CD4-positive, alpha-beta T cell (primary cell): ENCODE measurements at regions not wholly inside any gene's neighbourhood (a gene's known extent, or its start where the extent isn't known, plus 50 kb on each side); places are given as distances from the start of the nearest gene placed in this dataset.

Source experiments
- ATAC-seq: fragments of 200-7000 bp; cut with Tn5 transposase; one replicate; pipeline ENCODE4 v1.10.0; 2022; ENCODE audit warnings: mild to moderate bottlenecking; ENCODE audit not compliant: poor library complexity
- CTCF ChIA-PET: fragments of 350-600 bp; sonication (Branson Sonifier 250); formaldehyde crosslinking; loops from one replicate; lab custom pipeline; 2021; ENCODE audit warnings: antibody characterized with exemption, inconsistent platforms; lab: Charles Lee
- POLR2A ChIA-PET: fragments of 350-600 bp; sonication (Branson Sonifier 250); formaldehyde crosslinking; loops from one replicate; lab custom pipeline; 2021; ENCODE audit warnings: antibody characterized with exemption, inconsistent platforms; lab: Charles Lee
- DNase-seq, 14 experiments: peaks; one replicate each; pipeline ENCODE4 v3.0.0-alpha.2; 2013 to 2020; ENCODE audit warnings: mixed read lengths in 2 of 14
- H3K27ac ChIP-seq, 2 donors: one replicate each; pipeline versions ENCODE4 v1.5.1 to v1.7.0; 2013; ENCODE audit warnings: low read length in 2 of 2, low read depth in 1 of 2, mild to moderate bottlenecking in 1 of 2
- H3K27me3 ChIP-seq, 2 experiments: 1 replicate in 1 of 2; 2 replicates in 1 of 2; pipeline versions ENCODE4 v1.6.1 to v1.7.0; 2013; ENCODE audit warnings: low read length in 2 of 2, control low read depth in 1 of 2, mild to moderate bottlenecking in 1 of 2, moderate library complexity in 1 of 2; ENCODE audit not compliant: insufficient read depth in 2 of 2, control insufficient read depth in 1 of 2
- H3K36me3 ChIP-seq: one replicate; pipeline ENCODE4 v1.6.1; 2013; ENCODE audit warnings: low read length, control low read depth; ENCODE audit not compliant: insufficient read depth
- H3K4me1 ChIP-seq: one replicate; pipeline ENCODE4 v1.6.1; 2013; ENCODE audit warnings: low read length, control low read depth; ENCODE audit not compliant: insufficient read depth
- H3K4me3 ChIP-seq: one replicate; pipeline ENCODE4 v1.5.1; 2013; ENCODE audit warnings: mild to moderate bottlenecking, low read length, moderate library complexity
- H3K9me3 ChIP-seq, 2 experiments: 1 replicate in 1 of 2; 2 replicates in 1 of 2; pipeline versions ENCODE4 v1.6.1 to v1.7.0; 2013; ENCODE audit warnings: low read length in 2 of 2, mild to moderate bottlenecking in 2 of 2, control low read depth in 1 of 2, moderate library complexity in 1 of 2; ENCODE audit not compliant: control insufficient read depth in 1 of 2, insufficient read depth in 1 of 2
- H3K27ac Mint-ChIP-seq: one replicate; pipeline ENCODE4 v1.8.0; 2020; ENCODE audit warnings: mixed read lengths
- H3K27me3 Mint-ChIP-seq: one replicate; pipeline ENCODE4 v1.8.0; 2021; ENCODE audit warnings: mixed read lengths
- H3K36me3 Mint-ChIP-seq: one replicate; pipeline ENCODE4 v1.8.0; 2021; ENCODE audit warnings: low read depth, mixed read lengths
- H3K4me1 Mint-ChIP-seq: one replicate; pipeline ENCODE4 v1.8.0; 2021; ENCODE audit warnings: low read depth, mixed read lengths
- H3K4me3 Mint-ChIP-seq: one replicate; pipeline ENCODE4 v1.8.0; 2020; ENCODE audit warnings: mild to moderate bottlenecking, mixed read lengths
- H3K9me3 Mint-ChIP-seq: one replicate; pipeline ENCODE4 v1.8.0; 2020; ENCODE audit warnings: mixed read lengths
- CTCF ChIP-seq: fragments of 200-600 bp; IDR thresholded peaks from one replicate; pipeline ENCODE4 v1.8.0; 2022; ENCODE audit warnings: antibody characterized with exemption, mild to moderate bottlenecking
- intact Hi-C, 2 experiments: fragments of 100-400 bp; cut with DNase I in 1 of 2; cut with micrococcal nuclease in 1 of 2; formaldehyde crosslinking; loops; one replicate each; pipeline versions ENCODE4 v1.15.1 to v1.9.0; 2023 to 2025; cut with DNase I, micrococcal nuclease

DNA sequence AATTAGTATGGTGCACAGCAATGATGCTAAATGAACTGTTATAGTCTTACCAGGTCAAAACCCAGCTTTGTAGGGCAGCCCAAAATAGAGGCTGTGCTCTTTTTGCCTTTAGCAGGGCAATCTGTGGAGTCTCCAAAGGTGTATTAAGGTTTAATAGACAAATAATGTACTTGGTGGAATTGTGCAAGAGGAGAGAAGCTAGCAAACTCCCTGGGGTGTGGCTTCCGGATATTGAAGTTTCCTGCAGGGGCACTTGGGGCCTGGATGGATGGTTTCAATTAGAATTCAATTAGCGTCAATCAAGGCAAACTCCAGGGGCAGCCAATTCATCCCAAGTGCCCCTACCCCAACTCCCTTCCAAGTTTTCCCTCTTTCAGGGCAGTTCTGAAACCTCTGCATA is 285.8 kb downstream of the UTP18 start:
- ATAC-seq (no peak), DNase-seq (no peak)
- H3K9me3 Mint-ChIP-seq, result no peaks in the 10 kb centered on the region
- ChIA-PET POLR2A (no interaction called here), CTCF (no interaction called here)
- H3K9me3 ChIP-seq, result no peaks in the 10 kb centered on the region
- no peaks in the 10 kb centered on the region for H3K4me1 ChIP-seq
- H3K27ac ChIP-seq, result no peak overlapping the region
- intact Hi-C loops, result loop anchor here in 1 of 2 experiments (10.0 kb wide), 1 partner anchor 221 kb away; no protein-coding TSS in a partner anchor
- no peak overlapping the region for H3K27ac Mint-ChIP-seq
- no peaks in the 10 kb centered on the region for H3K36me3 ChIP-seq
- no peaks in the 10 kb centered on the region for H3K27me3 Mint-ChIP-seq
- no peaks in the 10 kb centered on the region for H3K36me3 Mint-ChIP-seq
- no peaks in the 10 kb centered on the region for H3K4me1 Mint-ChIP-seq
- no peak for TF ChIP-seq CTCF
- no peak overlapping the region for H3K4me3 ChIP-seq
- no peak overlapping the region for H3K4me3 Mint-ChIP-seq
- no peaks in the 10 kb centered on the region for H3K27me3 ChIP-seq

DNA sequence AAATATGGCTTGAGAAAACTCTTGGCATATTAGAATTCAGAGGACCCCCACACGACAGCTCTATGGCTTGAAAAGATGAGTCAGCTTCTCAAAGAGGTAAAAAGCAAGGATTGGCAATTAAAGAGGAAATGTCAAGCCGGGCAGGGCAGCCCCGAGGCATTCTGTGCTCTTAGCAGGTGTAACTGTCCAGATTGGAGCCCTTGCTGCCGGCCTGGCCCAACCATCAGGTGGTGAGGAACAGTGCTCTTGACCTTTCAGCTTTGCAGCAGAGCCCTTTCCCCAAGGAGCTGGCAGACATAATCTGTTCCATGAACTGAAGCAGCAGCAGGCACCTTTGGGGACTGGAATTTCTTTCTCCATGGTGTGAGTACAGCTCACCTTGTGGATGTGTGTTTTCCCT is 287.8 kb downstream of the UTP18 start:
- H3K27me3 Mint-ChIP-seq, result peaks cover 3% of the 10 kb centered on the region
- DNase-seq, result no peak
- H3K4me3 Mint-ChIP-seq, result no peak overlapping the region
- TF ChIP-seq CTCF, result no peak
- H3K27me3 ChIP-seq, result no peaks in the 10 kb centered on the region
- H3K4me1 ChIP-seq, result no peaks in the 10 kb centered on the region
- no peaks in the 10 kb centered on the region for H3K36me3 Mint-ChIP-seq
- no peak overlapping the region for H3K27ac ChIP-seq
- no peak overlapping the region for H3K27ac Mint-ChIP-seq
- ChIA-PET POLR2A (no interaction called here), CTCF (interaction anchor here (1.4 kb wide), 1 partner anchor 249 kb away, joined by 3 read pairs; no protein-coding TSS in a partner anchor)
- no peaks in the 10 kb centered on the region for H3K9me3 ChIP-seq
- H3K9me3 Mint-ChIP-seq, result no peaks in the 10 kb centered on the region
- intact Hi-C loops, result loop anchor here in 1 of 2 experiments (10.0 kb wide), 1 partner anchor 223 kb away; no protein-coding TSS in a partner anchor
- no peak for ATAC-seq
- no peaks in the 10 kb centered on the region for H3K4me1 Mint-ChIP-seq
- no peaks in the 10 kb centered on the region for H3K36me3 ChIP-seq
- no peak overlapping the region for H3K4me3 ChIP-seq

DNA sequence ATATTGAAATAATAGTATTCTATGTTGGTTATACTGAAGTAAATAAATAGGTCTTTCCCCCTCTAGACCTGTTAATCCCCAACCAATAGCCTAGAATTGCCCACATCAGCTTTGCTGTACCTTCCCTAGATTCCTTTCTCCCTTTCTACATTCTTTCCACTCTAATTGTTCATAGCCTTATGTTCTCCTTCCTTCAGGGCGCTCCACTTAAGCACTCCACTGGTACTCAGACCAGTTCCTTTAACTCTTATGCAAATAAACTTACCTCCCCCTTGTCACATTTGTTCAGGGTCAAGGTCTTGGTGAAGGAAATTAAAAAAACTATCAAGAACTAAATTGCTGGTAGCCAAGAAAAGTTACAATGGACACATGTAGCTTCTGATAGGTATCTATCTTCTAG is 294.8 kb downstream of the UTP18 start:
- no peak for TF ChIP-seq CTCF
- Histone ChIP-seq H3K36me3 (no peaks in the 10 kb centered on the region), H3K27ac (no peak overlapping the region), H3K27me3 (peaks cover 8 to 18% of the 10 kb centered on the region in 2 experiments), H3K4me1 (no peaks in the 10 kb centered on the region), H3K4me3 (no peak overlapping the region), H3K9me3 (no peaks in the 10 kb centered on the region)
- Mint-ChIP-seq H3K4me3 (no peak overlapping the region), H3K9me3 (no peaks in the 10 kb centered on the region), H3K36me3 (no peaks in the 10 kb centered on the region), H3K4me1 (no peaks in the 10 kb centered on the region), H3K27ac (no peak overlapping the region), H3K27me3 (peaks cover 19% of the 10 kb centered on the region)
- intact Hi-C loops, result no loop called here
- POLR2A ChIA-PET, result no interaction called here
- CTCF ChIA-PET, result no interaction called here
- ATAC-seq (no peak), DNase-seq (no peak)
